MM.1S (cell line): ENCODE measurements at regions not wholly inside any gene's neighbourhood (a gene's known extent, or its start where the extent isn't known, plus 50 kb on each side); places are given as distances from the start of the nearest gene placed in this dataset.

Experiments used
- EZH2phosphoT487 ChIP-seq: fragments of 300-600 bp; sonication (generic); IDR thresholded peaks from 2 replicates; pipeline ENCODE4 v1.6.1; 2018; ENCODE audit warnings: antibody characterized with exemption, low read length
- TF ChIP-seq, protein P1 (sequence below): fragments of 300-600 bp; sonication (generic); IDR thresholded peaks from 2 replicates; pipeline ENCODE4 v1.5.1; 2016; ENCODE audit warnings: antibody characterized with exemption, low read length, mixed read lengths

- TF ChIP-seq, protein P1, sequence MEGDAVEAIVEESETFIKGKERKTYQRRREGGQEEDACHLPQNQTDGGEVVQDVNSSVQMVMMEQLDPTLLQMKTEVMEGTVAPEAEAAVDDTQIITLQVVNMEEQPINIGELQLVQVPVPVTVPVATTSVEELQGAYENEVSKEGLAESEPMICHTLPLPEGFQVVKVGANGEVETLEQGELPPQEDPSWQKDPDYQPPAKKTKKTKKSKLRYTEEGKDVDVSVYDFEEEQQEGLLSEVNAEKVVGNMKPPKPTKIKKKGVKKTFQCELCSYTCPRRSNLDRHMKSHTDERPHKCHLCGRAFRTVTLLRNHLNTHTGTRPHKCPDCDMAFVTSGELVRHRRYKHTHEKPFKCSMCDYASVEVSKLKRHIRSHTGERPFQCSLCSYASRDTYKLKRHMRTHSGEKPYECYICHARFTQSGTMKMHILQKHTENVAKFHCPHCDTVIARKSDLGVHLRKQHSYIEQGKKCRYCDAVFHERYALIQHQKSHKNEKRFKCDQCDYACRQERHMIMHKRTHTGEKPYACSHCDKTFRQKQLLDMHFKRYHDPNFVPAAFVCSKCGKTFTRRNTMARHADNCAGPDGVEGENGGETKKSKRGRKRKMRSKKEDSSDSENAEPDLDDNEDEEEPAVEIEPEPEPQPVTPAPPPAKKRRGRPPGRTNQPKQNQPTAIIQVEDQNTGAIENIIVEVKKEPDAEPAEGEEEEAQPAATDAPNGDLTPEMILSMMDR, result no peak
- TF ChIP-seq EZH2phosphoT487, result no peak
These were observed 113.9 kb upstream of the MGMT start for GRCh38 chr10:129353101-129353500.
